NCI-H1105 treated with DMSO at 0.1 percent for 48 hours (cell line): ENCODE measurements at regions not wholly inside any gene's neighbourhood (a gene's known extent, or its start where the extent isn't known, plus 50 kb on each side); places are given as distances from the start of the nearest gene placed in this dataset.

Experiments used
- DNase-seq: peaks from one replicate; lab custom pipeline; 2025; lab: John Stamatoyannopoulos, UW

- DNase-seq, result no peak
Measured at GRCh38 chr4:176383273-176384077, 63.7 kb downstream of the SPCS3 start.

- DNase-seq, result no peak
Measured at GRCh38 chr4:176385601-176386000, 65.8 kb downstream of the SPCS3 start.

- no peak for DNase-seq
Measured at GRCh38 chr4:176387571-176387970, 67.8 kb downstream of the SPCS3 start.

GRCh38 chr4:176393306-176394013, 73.7 kb downstream of the SPCS3 start:
- DNase-seq, result no peak

GRCh38 chr4:176400816-176401461, 81.2 kb downstream of the SPCS3 start:
- no peak for DNase-seq

GRCh38 chr4:176404621-176405020, 84.9 kb downstream of the SPCS3 start:
- DNase-seq, result no peak

GRCh38 chr4:176406297-176406696, 86.5 kb downstream of the SPCS3 start:
- DNase-seq, result no peak

GRCh38 chr4:176406736-176407135, 87.0 kb downstream of the SPCS3 start:
- DNase-seq, result no peak

- DNase-seq, result no peak
Measured at GRCh38 chr4:176409627-176410026, 89.9 kb downstream of the SPCS3 start.

GRCh38 chr4:176413171-176413570, 93.4 kb downstream of the SPCS3 start:
- no peak for DNase-seq

- no peak for DNase-seq
Measured at GRCh38 chr4:176422001-176422400, 102.2 kb downstream of the SPCS3 start.

GRCh38 chr4:176422511-176422910, 102.7 kb downstream of the SPCS3 start:
- DNase-seq, result no peak

- no peak for DNase-seq
Measured at GRCh38 chr4:176425035-176425434, 105.3 kb downstream of the SPCS3 start.

- no peak for DNase-seq
Measured at GRCh38 chr4:176432811-176433540, 113.2 kb downstream of the SPCS3 start.

GRCh38 chr4:176433983-176434382, 114.2 kb downstream of the SPCS3 start:
- no peak for DNase-seq

- no peak for DNase-seq
Measured at GRCh38 chr4:176435901-176436292, 116.1 kb downstream of the SPCS3 start.

- DNase-seq, result no peak
Measured at GRCh38 chr4:176436293-176436973, 116.7 kb downstream of the SPCS3 start.

GRCh38 chr4:176437756-176438155, 118.0 kb downstream of the SPCS3 start:
- DNase-seq, result no peak

- DNase-seq, result no peak
Measured at GRCh38 chr4:176438401-176438800, 118.6 kb downstream of the SPCS3 start.

- DNase-seq, result no peak
Measured at GRCh38 chr4:176439611-176440010, 119.8 kb downstream of the SPCS3 start.

- DNase-seq, result no peak
Measured at GRCh38 chr4:176440698-176441097, 120.9 kb downstream of the SPCS3 start.

- no peak for DNase-seq
Measured at GRCh38 chr4:176441594-176441993, 121.8 kb downstream of the SPCS3 start.
